ENCODE measurements at regions not wholly inside any gene's neighbourhood (a gene's known extent, or its start where the extent isn't known, plus 50 kb on each side); places are given as distances from the start of the nearest gene placed in this dataset.

DNA sequence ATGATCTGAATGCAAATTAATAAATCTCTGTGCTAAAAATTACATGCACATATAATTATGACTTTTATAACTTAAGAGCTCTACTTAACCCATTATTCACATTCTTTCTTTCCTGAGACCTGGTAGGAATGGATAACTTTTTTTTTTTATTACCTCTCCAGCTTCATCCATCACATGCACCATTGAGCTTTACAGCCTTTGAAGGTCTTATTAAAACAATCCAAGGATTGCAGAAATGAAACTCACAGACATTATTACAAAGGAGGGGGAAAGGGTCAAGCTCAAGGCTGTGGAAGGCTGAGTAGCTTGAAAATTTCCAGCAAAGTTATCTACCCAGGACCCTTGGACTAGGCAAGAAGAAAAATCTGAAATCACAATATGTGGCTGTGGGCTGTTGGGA, 202.5 kb upstream of the GRIP1 start:
- H2BK120ac ChIP-seq (ENCODE audit: low read depth, low read length), result no peak overlapping the region
- peaks cover 5 to 27% of the 10 kb centered on the region in 2 experiments for H3K27me3 ChIP-seq (ENCODE audit: control insufficient read depth in 1 of 2, insufficient read depth in 1 of 2, low read length in 2 of 2)
- H3K9me3 ChIP-seq (ENCODE audit: control insufficient read depth, low read length), result no peaks in the 10 kb centered on the region
- H4K91ac ChIP-seq (ENCODE audit: low read length), result no peak overlapping the region
- peaks cover 1% of the 10 kb centered on the region for H3K79me1 ChIP-seq (replicated peaks; ENCODE audit: low read length, poor library complexity, severe bottlenecking)
- no peak for DNase-seq
- no peak overlapping the region for H2BK15ac ChIP-seq (ENCODE audit: low read depth, poor library complexity, severe bottlenecking)
- no peak overlapping the region for H3K4ac ChIP-seq (ENCODE audit: low read depth in 1 of 2, low read length in 2 of 2)
- H3K18ac ChIP-seq (ENCODE audit: low read depth in 1 of 2, low read length in 2 of 2), result no peak overlapping the region
- no peak overlapping the region for H3K27ac ChIP-seq (ENCODE audit: low read length, poor library complexity, severe bottlenecking)
- no peak overlapping the region for H2BK5ac ChIP-seq (ENCODE audit: low read depth, low read length, poor library complexity, severe bottlenecking)
- H3K4me3 ChIP-seq (ENCODE audit: insufficient read depth in 1 of 2, low read depth in 1 of 2, low read length in 2 of 2), result no peak overlapping the region
- H3K4me1 ChIP-seq (ENCODE audit: control insufficient read depth, insufficient read depth, low read depth, low read length), result no peaks in the 10 kb centered on the region
- H4K8ac ChIP-seq (ENCODE audit: low read length), result no peak overlapping the region
- no peak overlapping the region for H2AFZ ChIP-seq (ENCODE audit: low read depth, low read length)
- H3K4me2 ChIP-seq (ENCODE audit: low read length, poor library complexity, severe bottlenecking), result no peak overlapping the region
- H3K23ac ChIP-seq (ENCODE audit: low read length in 2 of 2), result no peak overlapping the region
- H2AK5ac ChIP-seq (ENCODE audit: low read length, severe bottlenecking), result no peak overlapping the region
- H3K36me3 ChIP-seq (ENCODE audit: control insufficient read depth in 1 of 2, insufficient read depth in 2 of 2, low read depth in 1 of 2, low read length in 2 of 2), result no peaks in the 10 kb centered on the region
- H3K9ac ChIP-seq (ENCODE audit: low read length), result no peak overlapping the region
- no peak overlapping the region for H3K14ac ChIP-seq (ENCODE audit: low read length in 2 of 2)
- H2BK12ac ChIP-seq (ENCODE audit: low read length in 2 of 2), result no peak overlapping the region

DNA sequence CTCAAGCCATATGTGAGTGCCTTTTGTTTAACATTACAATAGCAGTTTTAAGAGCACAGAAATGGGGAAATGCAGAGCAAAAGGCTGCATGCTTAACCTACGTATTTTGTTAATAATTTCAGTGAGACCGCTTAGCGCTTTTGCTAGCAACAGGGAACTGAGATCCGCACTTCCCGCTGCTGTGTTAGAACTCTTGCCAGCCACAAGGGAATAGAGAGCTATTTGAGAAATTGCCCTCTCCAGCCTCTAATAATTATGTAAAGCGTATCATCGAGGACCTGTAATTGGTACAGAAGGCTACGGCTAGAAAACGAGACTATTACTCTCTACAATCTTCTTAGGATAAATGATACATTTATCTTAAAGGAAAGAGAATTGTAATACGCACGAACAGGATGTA, 205.2 kb upstream of the GRIP1 start:
- no peak overlapping the region for H3K18ac ChIP-seq (ENCODE audit: low read depth in 1 of 2, low read length in 2 of 2)
- no peak overlapping the region for H3K27ac ChIP-seq (ENCODE audit: low read length, poor library complexity, severe bottlenecking)
- H3K14ac ChIP-seq (ENCODE audit: low read length in 2 of 2), result no peak overlapping the region
- no peak overlapping the region for H3K4ac ChIP-seq (ENCODE audit: low read depth in 1 of 2, low read length in 2 of 2)
- H2BK12ac ChIP-seq (ENCODE audit: low read length in 2 of 2), result no peak overlapping the region
- no peaks in the 10 kb centered on the region for H3K4me1 ChIP-seq (ENCODE audit: control insufficient read depth, insufficient read depth, low read depth, low read length)
- H3K36me3 ChIP-seq (ENCODE audit: control insufficient read depth in 1 of 2, insufficient read depth in 2 of 2, low read depth in 1 of 2, low read length in 2 of 2), result no peaks in the 10 kb centered on the region
- H2BK120ac ChIP-seq (ENCODE audit: low read depth, low read length), result no peak overlapping the region
- H3K4me3 ChIP-seq (ENCODE audit: insufficient read depth in 1 of 2, low read depth in 1 of 2, low read length in 2 of 2), result no peak overlapping the region
- H4K91ac ChIP-seq (ENCODE audit: low read length), result no peak overlapping the region
- H4K8ac ChIP-seq (ENCODE audit: low read length), result no peak overlapping the region
- H2BK5ac ChIP-seq (ENCODE audit: low read depth, low read length, poor library complexity, severe bottlenecking), result no peak overlapping the region
- DNase-seq, result no peak
- H2AFZ ChIP-seq (ENCODE audit: low read depth, low read length), result no peak overlapping the region
- H3K27me3 ChIP-seq (ENCODE audit: control insufficient read depth in 1 of 2, insufficient read depth in 1 of 2, low read length in 2 of 2), result peaks cover 0 to 27% of the 10 kb centered on the region in 2 experiments
- H3K23ac ChIP-seq (ENCODE audit: low read length in 2 of 2), result no peak overlapping the region
- no peaks in the 10 kb centered on the region for H3K79me1 ChIP-seq (replicated peaks; ENCODE audit: low read length, poor library complexity, severe bottlenecking)
- H3K4me2 ChIP-seq (ENCODE audit: low read length, poor library complexity, severe bottlenecking), result no peak overlapping the region
- no peak overlapping the region for H3K9ac ChIP-seq (ENCODE audit: low read length)
- H2AK5ac ChIP-seq (ENCODE audit: low read length, severe bottlenecking), result no peak overlapping the region
- 97% methylated on average over 5 of the region's 11 CpGs for WGBS
- H3K9me3 ChIP-seq (ENCODE audit: control insufficient read depth, low read length), result no peaks in the 10 kb centered on the region
- H2BK15ac ChIP-seq (ENCODE audit: low read depth, poor library complexity, severe bottlenecking), result no peak overlapping the region

DNA sequence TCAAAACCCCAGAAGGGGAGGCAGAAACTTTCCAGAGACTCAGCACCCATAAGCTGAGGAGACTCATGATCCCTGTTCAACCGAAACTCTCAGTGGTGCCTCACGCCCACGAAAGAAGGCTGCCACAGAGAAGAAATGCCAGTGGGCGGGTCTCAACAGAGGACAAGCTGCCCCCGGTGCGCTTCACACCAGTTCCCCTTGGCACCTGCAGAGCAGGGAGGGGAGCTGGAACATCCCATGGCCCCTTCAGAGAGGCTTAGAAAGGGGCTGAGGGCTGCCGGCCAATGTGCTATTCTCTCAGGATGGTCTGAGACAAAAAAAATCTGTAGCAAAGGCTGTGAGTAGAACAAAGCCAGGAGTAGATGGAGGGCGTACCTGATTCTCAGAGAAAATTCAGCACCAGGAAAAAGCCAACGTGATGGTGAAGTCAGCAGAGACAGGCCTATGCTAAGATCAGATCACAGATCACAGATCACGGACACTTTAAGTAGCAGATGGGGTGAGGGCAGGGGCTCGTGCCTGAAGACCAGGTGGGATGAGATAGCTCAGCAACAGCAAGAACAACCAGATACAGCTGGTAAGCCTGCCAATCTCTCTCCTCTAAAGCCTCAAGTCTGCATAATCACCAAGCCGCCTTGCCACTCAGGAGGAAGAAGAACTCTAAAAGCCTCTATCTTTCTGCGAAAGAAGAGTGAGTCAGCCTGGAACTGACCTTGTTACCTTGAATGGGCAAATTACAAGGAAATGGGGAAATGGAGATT, 206.4 kb upstream of the GRIP1 start:
- Histone ChIP-seq H3K14ac (ENCODE audit: low read length in 2 of 2) (no peak overlapping the region), H2BK12ac (ENCODE audit: low read length in 2 of 2) (no peak overlapping the region), H3K79me1 (replicated peaks; ENCODE audit: low read length, poor library complexity, severe bottlenecking) (no peaks in the 10 kb centered on the region), H3K9me3 (ENCODE audit: control insufficient read depth, low read length) (no peaks in the 10 kb centered on the region), H3K36me3 (ENCODE audit: control insufficient read depth in 1 of 2, insufficient read depth in 2 of 2, low read depth in 1 of 2, low read length in 2 of 2) (no peaks in the 10 kb centered on the region), H2AFZ (ENCODE audit: low read depth, low read length) (no peak overlapping the region), H3K4ac (ENCODE audit: low read depth in 1 of 2, low read length in 2 of 2) (no peak overlapping the region), H3K4me1 (ENCODE audit: control insufficient read depth, insufficient read depth, low read depth, low read length) (no peaks in the 10 kb centered on the region), H2BK120ac (ENCODE audit: low read depth, low read length) (no peak overlapping the region), H3K4me3 (ENCODE audit: insufficient read depth in 1 of 2, low read depth in 1 of 2, low read length in 2 of 2) (no peak overlapping the region), H2BK5ac (ENCODE audit: low read depth, low read length, poor library complexity, severe bottlenecking) (no peak overlapping the region), H3K9ac (ENCODE audit: low read length) (no peak overlapping the region), H3K27me3 (ENCODE audit: control insufficient read depth in 1 of 2, insufficient read depth in 1 of 2, low read length in 2 of 2) (peaks cover 0 to 27% of the 10 kb centered on the region in 2 experiments), H3K18ac (ENCODE audit: low read depth in 1 of 2, low read length in 2 of 2) (no peak overlapping the region), H3K4me2 (ENCODE audit: low read length, poor library complexity, severe bottlenecking) (no peak overlapping the region), H4K8ac (ENCODE audit: low read length) (no peak overlapping the region), H3K27ac (ENCODE audit: low read length, poor library complexity, severe bottlenecking) (no peak overlapping the region), H2BK15ac (ENCODE audit: low read depth, poor library complexity, severe bottlenecking) (no peak overlapping the region), H3K23ac (ENCODE audit: low read length in 2 of 2) (no peak overlapping the region), H4K91ac (ENCODE audit: low read length) (no peak overlapping the region), H2AK5ac (ENCODE audit: low read length, severe bottlenecking) (no peak overlapping the region)
- DNase-seq, result no peak
- 86% methylated on average over 12 of the region's 13 CpGs for WGBS

DNA sequence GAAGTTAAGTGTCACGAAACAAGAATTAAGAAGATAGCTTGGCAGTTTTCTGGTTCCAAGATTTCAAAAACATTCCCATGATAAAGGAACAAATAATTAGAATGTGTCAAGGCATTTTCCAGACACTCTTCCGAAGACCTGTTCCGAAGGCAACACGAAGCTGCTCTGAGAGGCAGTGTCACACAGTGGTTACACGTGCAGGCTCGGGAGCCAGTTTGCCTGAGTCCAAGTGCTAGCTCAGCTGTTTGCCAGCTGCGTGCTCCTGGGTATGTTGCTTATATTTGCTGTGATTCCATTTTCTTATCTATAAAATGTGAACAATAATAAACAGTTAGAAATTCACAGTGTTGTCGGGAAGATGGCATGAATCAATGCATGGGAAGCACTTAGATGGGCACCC, 217.9 kb upstream of the GRIP1 start:
- 80% methylated on average over 7 of the region's 8 CpGs for WGBS

More for the DNA sequence above, 217.9 kb upstream of the GRIP1 start:
- no peak overlapping the region for H3K9ac ChIP-seq (ENCODE audit: low read length)
- H3K9me3 ChIP-seq (ENCODE audit: control insufficient read depth, low read length), result no peaks in the 10 kb centered on the region
- no peak overlapping the region for H2BK12ac ChIP-seq (ENCODE audit: low read length in 2 of 2)
- no peak for DNase-seq
- H4K8ac ChIP-seq (ENCODE audit: low read length), result no peak overlapping the region
- no peak overlapping the region for H3K14ac ChIP-seq (ENCODE audit: low read length in 2 of 2)
- H3K4me1 ChIP-seq (ENCODE audit: control insufficient read depth, insufficient read depth, low read depth, low read length), result no peaks in the 10 kb centered on the region
- H3K27me3 ChIP-seq (ENCODE audit: control insufficient read depth in 1 of 2, insufficient read depth in 1 of 2, low read length in 2 of 2), result peaks cover 0 to 6% of the 10 kb centered on the region in 2 experiments
- no peak overlapping the region for H3K4me2 ChIP-seq (ENCODE audit: low read length, poor library complexity, severe bottlenecking)
- no peak overlapping the region for H3K27ac ChIP-seq (ENCODE audit: low read length, poor library complexity, severe bottlenecking)
- H3K4me3 ChIP-seq (ENCODE audit: insufficient read depth in 1 of 2, low read depth in 1 of 2, low read length in 2 of 2), result no peak overlapping the region
- H3K23ac ChIP-seq (ENCODE audit: low read length in 2 of 2), result no peak overlapping the region
- no peak overlapping the region for H2AFZ ChIP-seq (ENCODE audit: low read depth, low read length)
- no peak overlapping the region for H3K18ac ChIP-seq (ENCODE audit: low read depth in 1 of 2, low read length in 2 of 2)
- no peaks in the 10 kb centered on the region for H3K79me1 ChIP-seq (replicated peaks; ENCODE audit: low read length, poor library complexity, severe bottlenecking)
- H2BK5ac ChIP-seq (ENCODE audit: low read depth, low read length, poor library complexity, severe bottlenecking), result no peak overlapping the region
- no peak overlapping the region for H4K91ac ChIP-seq (ENCODE audit: low read length)
- no peaks in the 10 kb centered on the region for H3K36me3 ChIP-seq (ENCODE audit: control insufficient read depth in 1 of 2, insufficient read depth in 2 of 2, low read depth in 1 of 2, low read length in 2 of 2)
- no peak overlapping the region for H2BK15ac ChIP-seq (ENCODE audit: low read depth, poor library complexity, severe bottlenecking)
- H2BK120ac ChIP-seq (ENCODE audit: low read depth, low read length), result no peak overlapping the region
- no peak overlapping the region for H3K4ac ChIP-seq (ENCODE audit: low read depth in 1 of 2, low read length in 2 of 2)
- H2AK5ac ChIP-seq (ENCODE audit: low read length, severe bottlenecking), result no peak overlapping the region
